ENCODE measurements at regions not wholly inside any gene's neighbourhood (a gene's known extent, or its start where the extent isn't known, plus 50 kb on each side); places are given as distances from the start of the nearest gene placed in this dataset.
"Not testable (repeated sequence)": the region's sequence is repeated elsewhere in the genome, so short reads cannot be mapped to it uniquely, and the experiment has no call there.

GRCh38 chr9:113712053-113712452 is 164.1 kb upstream of the ZNF618 start:
- Mint-ChIP-seq H3K36me3 (peaks cover 0 to 27% (median 4%) of the 10 kb centered on the region in 3 donors), H3K9me3 (peaks cover 7 to 25% (median 14%) of the 10 kb centered on the region in 9 donors), H3K27ac (no peak overlapping the region), H3K4me3 (no peak overlapping the region), H3K27me3 (peaks cover 3 to 36% (median 18%) of the 10 kb centered on the region in 5 donors), H3K4me1 (no peaks in the 10 kb centered on the region)
- POLR2A ChIA-PET, result no interaction called here
- no peak for ATAC-seq
- DNase-seq, result no peak

DNA sequence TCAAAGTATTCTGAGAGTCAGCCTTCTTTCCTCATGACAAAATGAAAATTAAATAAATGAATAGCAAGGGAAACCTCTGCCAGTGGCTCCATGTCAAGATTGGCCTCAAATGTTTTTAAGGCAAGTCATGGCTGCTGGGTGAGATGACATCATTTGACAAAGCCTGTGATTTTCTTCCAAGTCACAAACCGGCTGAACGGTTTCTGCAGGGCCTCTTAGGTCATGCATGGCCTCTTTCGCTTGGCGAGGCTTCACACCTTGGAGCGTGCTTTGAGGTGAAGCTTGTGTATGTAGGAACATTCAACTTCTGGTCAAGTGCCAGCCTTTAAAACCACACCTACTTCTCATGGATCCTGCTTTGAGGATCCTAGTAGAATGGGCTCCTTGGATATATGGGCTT is 161.0 kb upstream of the ZNF618 start:
- POLR2A ChIA-PET, result no interaction called here
- H3K4me3 Mint-ChIP-seq, result no peak overlapping the region
- H3K27ac Mint-ChIP-seq, result no peak overlapping the region
- peaks cover 0 to 19% (median 4%) of the 10 kb centered on the region in 3 donors for H3K36me3 Mint-ChIP-seq
- DNase-seq (no peak), ATAC-seq (no peak)
- peaks cover 6 to 25% (median 12%) of the 10 kb centered on the region in 9 donors for H3K9me3 Mint-ChIP-seq
- peaks cover 0 to 2% (median 0%) of the 10 kb centered on the region in 4 donors for H3K4me1 Mint-ChIP-seq
- peaks cover 12 to 46% (median 26%) of the 10 kb centered on the region in 5 donors for H3K27me3 Mint-ChIP-seq

GRCh38 chr9:113719919-113720318 is 156.2 kb upstream of the ZNF618 start:
- H3K9me3 Mint-ChIP-seq, result peaks cover under 1 to 28% (median 11%) of the 10 kb centered on the region in 9 donors
- peak overlapping the region in 1 of 10 donors; percentile 32 for H3K27ac Mint-ChIP-seq
- no peak for ATAC-seq
- peaks cover 0 to 20% (median 2%) of the 10 kb centered on the region in 3 donors for H3K36me3 Mint-ChIP-seq
- peaks cover 12 to 36% (median 19%) of the 10 kb centered on the region in 5 donors for H3K27me3 Mint-ChIP-seq
- POLR2A ChIA-PET, result no interaction called here
- H3K4me3 Mint-ChIP-seq, result no peak overlapping the region
- peaks cover 0 to 6% (median 1%) of the 10 kb centered on the region in 4 donors for H3K4me1 Mint-ChIP-seq
- no peak for DNase-seq

DNA sequence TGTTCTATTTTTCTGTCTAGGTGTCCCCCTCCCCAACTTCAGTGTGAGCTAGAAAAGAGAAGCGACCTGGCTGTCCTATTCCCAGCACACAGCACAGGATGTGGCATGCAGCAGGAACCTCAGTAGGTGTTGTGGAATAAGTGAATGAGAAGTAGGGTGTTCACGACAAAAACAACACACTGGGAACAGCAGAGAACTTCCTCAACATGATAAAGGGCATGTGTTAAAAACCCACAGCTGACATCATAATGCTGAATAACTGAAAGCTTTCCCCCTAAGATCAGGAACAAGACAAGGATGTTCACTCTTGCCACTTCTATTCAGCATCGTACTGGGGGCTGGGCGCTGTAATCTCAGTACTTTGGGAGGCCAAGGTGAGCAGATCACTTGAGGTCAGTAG is 155.6 kb upstream of the ZNF618 start:
- Mint-ChIP-seq H3K9me3 (peaks cover 0 to 22% (median 11%) of the 10 kb centered on the region in 9 donors), H3K4me1 (peaks cover 0 to 6% (median 1%) of the 10 kb centered on the region in 4 donors), H3K27ac (no peak overlapping the region), H3K27me3 (peaks cover 12 to 36% (median 19%) of the 10 kb centered on the region in 5 donors), H3K36me3 (peaks cover 0 to 17% (median 2%) of the 10 kb centered on the region in 3 donors), H3K4me3 (no peak overlapping the region)
- DNase-seq (no peak), ATAC-seq (no peak)
- POLR2A ChIA-PET, result no interaction called here

DNA sequence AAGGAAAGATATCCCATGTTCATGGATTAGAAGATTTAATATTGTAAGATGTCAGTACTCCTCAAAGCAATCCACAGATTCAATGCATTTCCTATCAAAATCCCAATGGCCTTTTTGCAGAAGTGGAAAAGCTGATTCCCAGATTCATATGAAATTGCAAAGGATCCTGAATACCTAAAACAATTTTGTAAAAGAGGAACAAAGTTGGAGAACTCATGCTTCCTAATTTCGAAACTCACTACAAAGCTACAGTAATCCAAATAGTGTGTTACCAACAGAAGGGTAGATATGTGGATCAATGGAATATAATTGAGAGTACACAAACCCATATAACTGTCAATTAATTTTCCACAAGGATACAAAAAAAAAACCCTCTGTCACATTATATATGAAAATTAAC is 154.3 kb upstream of the ZNF618 start:
- POLR2A ChIA-PET, result no interaction called here
- ATAC-seq (no peak), DNase-seq (no peak)
- H3K4me3 Mint-ChIP-seq, result no peak overlapping the region
- H3K27ac Mint-ChIP-seq, result no peak overlapping the region
- peaks cover 0 to 10% (median 3%) of the 10 kb centered on the region in 9 donors for H3K9me3 Mint-ChIP-seq
- H3K36me3 Mint-ChIP-seq, result peaks cover 0 to 5% (median 0%) of the 10 kb centered on the region in 3 donors
- H3K4me1 Mint-ChIP-seq, result peaks cover 0 to 6% (median 1%) of the 10 kb centered on the region in 4 donors
- peaks cover 14 to 36% (median 19%) of the 10 kb centered on the region in 5 donors for H3K27me3 Mint-ChIP-seq

DNA sequence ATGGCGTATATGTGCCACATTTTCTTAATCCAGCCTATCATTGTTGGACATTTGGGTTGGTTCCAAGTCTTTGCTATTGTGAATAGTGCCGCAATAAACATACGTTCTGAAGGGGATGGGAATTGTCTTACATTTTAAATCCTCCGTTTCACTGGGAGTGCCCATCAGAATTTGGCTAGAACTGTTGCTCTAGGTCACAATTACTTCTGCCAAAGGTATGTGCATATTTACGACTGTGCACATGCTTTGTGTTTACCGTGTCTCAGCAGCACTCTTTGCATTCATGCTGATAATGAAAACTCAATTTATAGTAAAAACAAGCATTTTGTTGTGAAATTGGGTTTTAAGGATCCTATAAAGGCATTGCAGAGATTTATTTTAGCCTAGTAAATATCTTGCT is 151.9 kb upstream of the ZNF618 start:
- POLR2A ChIA-PET, result no interaction called here
- Mint-ChIP-seq H3K27me3 (peaks cover 13 to 20% (median 14%) of the 10 kb centered on the region in 5 donors), H3K27ac (no peak overlapping the region), H3K36me3 (peaks cover 0 to 10% (median 0%) of the 10 kb centered on the region in 3 donors), H3K4me1 (peaks cover 0 to 6% (median 1%) of the 10 kb centered on the region in 4 donors), H3K4me3 (no peak overlapping the region), H3K9me3 (peaks cover 0 to 24% (median 4%) of the 10 kb centered on the region in 9 donors)
- no peak for ATAC-seq
- no peak for DNase-seq

DNA sequence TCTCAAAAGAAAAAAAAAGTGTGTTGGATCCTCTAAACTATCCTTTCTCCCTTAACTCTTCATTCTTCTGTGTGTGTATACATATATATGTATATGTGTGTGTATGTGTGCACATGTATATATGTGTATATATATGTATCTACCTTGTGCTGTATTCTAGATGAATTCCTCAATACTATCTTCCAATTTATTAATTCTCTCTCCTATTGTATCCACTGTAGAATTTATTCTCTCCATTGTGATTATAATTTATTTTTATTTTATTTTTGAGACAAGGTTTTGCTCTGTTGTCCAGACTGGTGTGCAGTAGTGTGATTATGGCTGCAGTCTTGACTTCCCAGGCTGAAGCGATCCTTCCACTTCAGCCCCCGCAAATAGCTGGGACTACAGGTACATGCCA is 147.1 kb upstream of the ZNF618 start:
- POLR2A ChIA-PET, result no interaction called here
- no peak overlapping the region for H3K4me3 Mint-ChIP-seq

DNA sequence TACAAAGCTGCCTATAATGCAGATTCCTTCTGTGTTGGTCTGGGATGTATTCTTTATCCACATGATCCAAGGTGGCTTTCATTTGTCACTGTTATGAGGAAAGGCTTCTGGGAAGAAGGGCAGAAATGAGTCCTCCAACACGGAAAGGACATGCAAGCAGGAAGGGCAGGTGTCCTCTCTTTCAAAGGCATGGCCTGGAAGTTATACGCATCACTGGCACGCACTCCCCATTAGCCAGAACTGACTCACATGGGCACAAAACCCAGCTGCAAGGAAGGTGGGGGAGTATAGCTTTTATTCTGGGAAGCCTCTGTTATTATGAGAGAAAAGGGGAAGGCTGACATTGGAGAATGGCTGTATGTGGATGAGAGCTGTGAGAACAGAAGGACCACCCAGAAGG is 141.3 kb upstream of the ZNF618 start:
- H3K36me3 Mint-ChIP-seq, result peaks cover 0 to 20% (median 0%) of the 10 kb centered on the region in 3 donors
- H3K9me3 Mint-ChIP-seq, result peaks cover 7 to 33% (median 17%) of the 10 kb centered on the region in 9 donors
- POLR2A ChIA-PET, result no interaction called here
- H3K4me3 Mint-ChIP-seq, result no peak overlapping the region
- H3K27ac Mint-ChIP-seq, result no peak overlapping the region
- H3K4me1 Mint-ChIP-seq, result peaks cover 0 to 2% (median 0%) of the 10 kb centered on the region in 4 donors
- DNase-seq (no peak), ATAC-seq (no peak)
- H3K27me3 Mint-ChIP-seq, result peaks cover 16 to 50% (median 25%) of the 10 kb centered on the region in 5 donors

More for the DNA sequence above, 147.1 kb upstream of the ZNF618 start:
- Mint-ChIP-seq H3K27me3 (peaks cover 8 to 25% (median 12%) of the 10 kb centered on the region in 5 donors), H3K9me3 (peaks cover 9 to 50% (median 20%) of the 10 kb centered on the region in 9 donors), H3K4me1 (no peaks in the 10 kb centered on the region), H3K27ac (no peak overlapping the region), H3K36me3 (peaks cover 0 to 28% (median 0%) of the 10 kb centered on the region in 3 donors)
- DNase-seq (no peak), ATAC-seq (no peak)

DNA sequence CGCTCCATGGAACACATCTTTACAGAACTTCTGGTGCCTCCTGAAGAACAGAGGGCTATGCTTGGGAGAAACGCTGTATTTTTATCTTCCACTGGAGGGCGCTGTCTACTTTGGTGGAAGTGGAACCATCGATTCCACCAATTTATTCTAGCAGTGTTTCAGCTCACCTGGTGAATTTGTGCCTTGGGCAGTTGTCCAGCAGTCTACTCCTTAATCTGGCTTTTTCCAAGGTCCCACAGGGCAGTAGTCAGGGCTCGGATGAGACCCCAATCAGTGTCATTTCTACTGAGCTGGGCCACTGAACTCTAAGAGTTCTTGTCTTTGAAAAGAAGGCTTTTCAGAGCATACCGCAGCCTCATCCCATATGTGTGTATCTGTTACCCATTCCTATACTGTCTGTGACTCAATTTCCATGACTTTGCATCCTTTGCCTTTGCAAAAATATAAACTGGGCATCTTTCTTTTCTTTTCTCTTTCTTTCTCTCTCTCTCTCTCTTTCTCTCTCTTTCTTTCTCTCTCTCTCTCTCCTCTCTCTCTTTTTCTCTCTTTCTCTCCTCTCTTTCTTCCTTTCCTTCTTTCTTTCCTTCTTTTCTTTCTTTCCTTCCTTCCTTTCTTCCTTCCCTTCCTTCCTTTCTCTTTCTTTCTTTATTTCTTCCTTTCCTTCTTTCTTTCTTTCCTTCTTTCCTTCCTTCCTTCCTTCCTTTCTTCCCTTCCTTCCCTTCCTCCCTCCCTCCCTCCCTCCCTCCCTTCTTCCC is 138.4 kb upstream of the ZNF618 start:
- peak overlapping the region in 2 of 10 donors; percentile 69 to 73 for H3K27ac Mint-ChIP-seq
- POLR2A ChIA-PET, result no interaction called here
- peaks cover 0 to 7% (median 3%) of the 10 kb centered on the region in 4 donors for H3K4me1 Mint-ChIP-seq
- peak overlapping the region in 1 of 10 donors; percentile 43 for H3K4me3 Mint-ChIP-seq
- DNase-seq (peak in 4 of 10 donors; percentile 4 to 43 (median 18)), ATAC-seq (peak in 1 of 2 donors; percentile 25)
- peaks cover 16 to 60% (median 34%) of the 10 kb centered on the region in 5 donors for H3K27me3 Mint-ChIP-seq
- H3K36me3 Mint-ChIP-seq, result peaks cover 0 to 5% (median 3%) of the 10 kb centered on the region in 3 donors
- peaks cover 0 to 19% (median 3%) of the 10 kb centered on the region in 9 donors for H3K9me3 Mint-ChIP-seq

GRCh38 chr9:113738496-113738892 is 137.6 kb upstream of the ZNF618 start:
- DNase-seq, result peak in 2 of 10 donors; percentile 39 to 47
- ATAC-seq, result peak in 1 of 2 donors; percentile 9
- Mint-ChIP-seq H3K4me3 (no peak overlapping the region), H3K27me3 (peaks cover 13 to 60% (median 33%) of the 10 kb centered on the region in 5 donors), H3K27ac (peak overlapping the region in 1 of 10 donors; percentile 73), H3K4me1 (peaks cover 0 to 9% (median 3%) of the 10 kb centered on the region in 4 donors), H3K36me3 (peaks cover 0 to 3% (median 0%) of the 10 kb centered on the region in 3 donors), H3K9me3 (peaks cover 0 to 19% (median 2%) of the 10 kb centered on the region in 9 donors)
- POLR2A ChIA-PET, result no interaction called here

DNA sequence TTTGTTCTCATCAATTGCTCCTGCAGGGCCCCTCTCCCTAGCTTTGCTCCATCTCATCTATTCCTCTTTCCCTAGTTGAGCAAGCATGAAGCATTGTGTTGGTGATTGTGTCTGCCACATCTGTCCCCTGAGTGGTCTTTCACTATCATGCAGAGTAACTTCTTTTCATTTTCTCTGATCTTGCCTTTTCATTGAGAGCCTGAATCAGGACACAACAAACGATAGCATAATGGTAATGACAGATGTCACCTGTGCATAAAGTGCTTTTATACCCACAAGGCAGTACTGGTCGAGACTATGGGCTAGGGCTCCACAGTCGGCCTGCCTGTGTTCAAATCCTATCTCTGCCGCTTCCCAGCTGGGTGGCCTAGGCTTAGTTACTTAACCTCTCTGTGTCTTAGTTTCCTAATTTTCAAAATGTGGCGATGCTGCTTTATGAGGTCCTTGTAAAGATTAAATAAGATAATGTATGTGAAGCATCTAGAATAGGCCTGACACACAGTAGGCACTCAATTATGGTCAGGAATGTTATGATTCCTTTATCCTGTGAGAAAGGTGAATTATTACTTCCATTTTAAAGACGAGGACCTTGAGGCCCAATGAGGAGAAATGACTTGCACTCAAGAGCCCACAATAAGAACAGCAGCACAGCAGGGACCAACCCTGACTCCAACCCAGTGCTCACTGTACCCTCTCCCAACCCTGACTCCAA is 137.1 kb upstream of the ZNF618 start:
- POLR2A ChIA-PET, result no interaction called here
- Mint-ChIP-seq H3K36me3 (peaks cover 0 to 3% (median 0%) of the 10 kb centered on the region in 3 donors), H3K9me3 (peaks cover 0 to 18% (median 0%) of the 10 kb centered on the region in 9 donors), H3K4me1 (peaks cover 0 to 9% (median 3%) of the 10 kb centered on the region in 4 donors), H3K27me3 (peaks cover 11 to 55% (median 33%) of the 10 kb centered on the region in 5 donors), H3K27ac (peak overlapping the region in 2 of 10 donors; percentile 40 to 90), H3K4me3 (no peak overlapping the region)
- DNase-seq (peak in 6 of 10 donors; percentile 11 to 69 (median 45)), ATAC-seq (peak; percentile 46 to 67)

DNA sequence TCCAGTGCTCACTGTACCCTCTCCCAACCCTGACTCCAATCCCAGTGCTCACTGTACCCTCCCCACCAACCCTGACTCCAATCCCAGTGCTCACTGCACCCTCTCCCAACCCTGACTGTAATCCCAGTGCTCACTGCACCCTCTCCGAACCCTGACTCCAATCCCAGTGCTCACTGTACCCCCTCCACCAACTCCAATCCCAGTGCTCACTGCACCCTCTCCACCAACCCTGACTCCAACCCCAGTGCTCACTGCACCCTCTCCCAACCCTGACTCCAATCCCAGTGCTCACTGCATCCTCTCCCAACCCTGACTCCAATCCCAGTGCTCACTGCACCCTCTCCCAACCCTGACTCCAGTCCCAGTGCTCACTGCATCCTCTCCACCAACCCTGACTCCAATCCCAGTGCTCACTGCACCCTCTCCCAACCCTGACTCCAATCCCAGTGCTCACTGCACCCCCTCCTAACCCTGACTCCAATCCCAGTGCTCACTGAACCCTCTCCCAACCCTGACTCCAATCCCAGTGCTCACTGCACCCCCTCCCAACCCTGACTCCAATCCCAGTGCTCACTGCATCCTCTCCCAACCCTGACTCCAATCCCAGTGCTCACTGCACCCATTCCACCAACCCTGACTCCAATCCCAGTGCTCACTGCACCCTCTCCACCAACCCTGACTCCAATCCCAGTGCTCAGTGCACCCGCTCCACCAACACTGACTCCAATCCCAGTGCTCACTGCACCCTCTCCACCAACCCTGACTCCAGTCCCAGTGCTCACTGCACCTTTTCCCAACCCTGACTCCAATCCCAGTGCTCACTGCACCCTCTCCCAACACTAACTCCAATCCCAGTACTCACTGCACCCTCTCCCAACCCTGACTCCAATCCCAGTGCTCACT is 136.3 kb upstream of the ZNF618 start:
- H3K36me3 Mint-ChIP-seq, POLR2A ChIA-PET: not testable (repeated sequence)
- H3K27ac Mint-ChIP-seq, result peak overlapping the region in 2 of 10 donors; percentile 40 to 90

More for the DNA sequence above, 136.3 kb upstream of the ZNF618 start:
- ATAC-seq, H3K4me1 Mint-ChIP-seq, H3K4me3 Mint-ChIP-seq, H3K9me3 Mint-ChIP-seq: not testable (repeated sequence)
- peak in 1 of 10 donors; percentile 13 for DNase-seq
- peaks cover 9 to 54% (median 25%) of the 10 kb centered on the region in 5 donors for H3K27me3 Mint-ChIP-seq
